Fibroblast of lung (primary cell): ENCODE measurements at regions not wholly inside any gene's neighbourhood (a gene's known extent, or its start where the extent isn't known, plus 50 kb on each side); places are given as distances from the start of the nearest gene placed in this dataset.

Experiments
- DNase-seq, 2 donors: peaks; one replicate each; pipeline versions ENCODE4 v3.0.0 to v3.0.0-alpha.2; 2010; ENCODE audit warnings: low read depth in 2 of 2
- H2AFZ ChIP-seq: 2 replicates; pipeline ENCODE4 v1.5.1; 2012; ENCODE audit warnings: low read length, control low read depth, inconsistent platforms
- H3K27ac ChIP-seq: 2 replicates; pipeline ENCODE4 v1.5.1; 2011; ENCODE audit warnings: low read length, control low read depth; ENCODE audit not compliant: insufficient read depth
- H3K27me3 ChIP-seq: 2 replicates; pipeline ENCODE4 v1.5.1; 2011; ENCODE audit warnings: mild to moderate bottlenecking, low read length; ENCODE audit not compliant: control insufficient read depth, insufficient read depth
- H3K36me3 ChIP-seq: 2 replicates; pipeline ENCODE4 v1.5.1; 2011; ENCODE audit warnings: low read length; ENCODE audit not compliant: control insufficient read depth, insufficient read depth
- H3K4me1 ChIP-seq: 2 replicates; pipeline ENCODE4 v1.5.1; 2011; ENCODE audit warnings: low read length; ENCODE audit not compliant: control insufficient read depth, insufficient read depth; ENCODE audit errors: extremely low read depth
- H3K4me2 ChIP-seq: 2 replicates; pipeline ENCODE4 v1.5.1; 2011; ENCODE audit warnings: low read length, control low read depth; ENCODE audit not compliant: insufficient read depth; ENCODE audit errors: extremely low read depth
- H3K4me3 ChIP-seq, 4 experiments: fragments of 200-600 bp in 1 of 4; sonication (generic) in 1 of 4; replicated peaks in 1 of 4; 2 replicates each; pipeline ENCODE4 v1.5.1; 2011 to 2016; ENCODE audit warnings: low read length in 4 of 4, low read depth in 3 of 4, mild to moderate bottlenecking in 3 of 4, control low read depth in 2 of 4, inconsistent platforms in 1 of 4, mixed read lengths in 1 of 4; ENCODE audit not compliant: insufficient read depth in 1 of 4; ENCODE audit errors: control extremely low read depth in 1 of 4
- H3K79me2 ChIP-seq: 2 replicates; pipeline ENCODE4 v1.5.1; 2012; ENCODE audit warnings: mild to moderate bottlenecking, low read length, inconsistent platforms; ENCODE audit not compliant: control insufficient read depth, insufficient read depth
- H3K9ac ChIP-seq: 2 replicates; pipeline ENCODE4 v1.5.1; 2011; ENCODE audit warnings: mild to moderate bottlenecking, low read length, control low read depth; ENCODE audit not compliant: insufficient read depth
- H3K9me3 ChIP-seq: 2 replicates; pipeline ENCODE4 v1.5.1; 2012; ENCODE audit warnings: low read depth, low read length; ENCODE audit not compliant: control insufficient read depth, insufficient read depth
- H4K20me1 ChIP-seq: 2 replicates; pipeline ENCODE4 v1.5.1; 2011; ENCODE audit warnings: low read length; ENCODE audit not compliant: control insufficient read depth, insufficient read depth; ENCODE audit errors: extremely low read depth
- CTCF ChIP-seq, 2 donors: IDR thresholded peaks in 1 of 2; conservative IDR thresholded peaks in 1 of 2; 1 replicate in 1 of 2; 2 replicates in 1 of 2; pipeline ENCODE4 v1.5.1; 2011 to 2012; ENCODE audit warnings: low read length in 2 of 2, control low read depth in 1 of 2, inconsistent platforms in 1 of 2, low read depth in 1 of 2, mild to moderate bottlenecking in 1 of 2
- EZH2 ChIP-seq: IDR thresholded peaks from 2 replicates; pipeline ENCODE4 v1.5.1; 2012; ENCODE audit warnings: low read length, control low read depth, mild to moderate bottlenecking; ENCODE audit errors: missing control alignments

GRCh38 chr4:10803713-10804343 lies 119.3 kb upstream of the CLNK start:
- TF ChIP-seq CTCF (conservative IDR thresholded peaks at IDR 0.05 in 1 of 2, IDR thresholded peaks at IDR 0.05 in 1 of 2; ENCODE audit: low read depth in 1 of 2, low read length in 2 of 2) (no peak), EZH2 (no peak)
- Histone ChIP-seq H3K4me1 (no peaks in the 10 kb centered on the region), H3K27me3 (no peaks in the 10 kb centered on the region), H3K27ac (no peak overlapping the region), H3K36me3 (no peaks in the 10 kb centered on the region), H2AFZ (no peak overlapping the region), H3K79me2 (no peaks in the 10 kb centered on the region), H4K20me1 (no peaks in the 10 kb centered on the region), H3K9ac (no peak overlapping the region), H3K9me3 (no peaks in the 10 kb centered on the region), H3K4me3 (no peak overlapping the region), H3K4me2 (no peak overlapping the region)
- DNase-seq, result peak in 1 of 2 donors; percentile 41

- DNase-seq, result no peak
- no peak overlapping the region for H3K9ac ChIP-seq
- TF ChIP-seq EZH2, result no peak
- TF ChIP-seq CTCF (conservative IDR thresholded peaks at IDR 0.05 in 1 of 2, IDR thresholded peaks at IDR 0.05 in 1 of 2; ENCODE audit: low read depth in 1 of 2, low read length in 2 of 2), result no peak
- H3K27ac ChIP-seq, result no peak overlapping the region
- H2AFZ ChIP-seq, result no peak overlapping the region
- H4K20me1 ChIP-seq, result no peaks in the 10 kb centered on the region
- H3K4me2 ChIP-seq, result no peak overlapping the region
- H3K9me3 ChIP-seq, result no peaks in the 10 kb centered on the region
- no peaks in the 10 kb centered on the region for H3K79me2 ChIP-seq
- no peak overlapping the region for H3K4me3 ChIP-seq
- H3K4me1 ChIP-seq, result peaks cover 4% of the 10 kb centered on the region
- H3K36me3 ChIP-seq, result no peaks in the 10 kb centered on the region
- H3K27me3 ChIP-seq, result no peaks in the 10 kb centered on the region
Measured at GRCh38 chr4:10787365-10787764, 102.8 kb upstream of the CLNK start.

GRCh38 chr4:10784621-10785020 lies 100.1 kb upstream of the CLNK start:
- no peak overlapping the region for H3K4me3 ChIP-seq
- no peak overlapping the region for H3K4me2 ChIP-seq
- no peak overlapping the region for H3K27ac ChIP-seq
- no peaks in the 10 kb centered on the region for H3K9me3 ChIP-seq
- H2AFZ ChIP-seq, result no peak overlapping the region
- DNase-seq, result no peak
- no peaks in the 10 kb centered on the region for H3K79me2 ChIP-seq
- no peak overlapping the region for H3K9ac ChIP-seq
- H3K36me3 ChIP-seq, result no peaks in the 10 kb centered on the region
- H4K20me1 ChIP-seq, result no peaks in the 10 kb centered on the region
- TF ChIP-seq CTCF (conservative IDR thresholded peaks at IDR 0.05 in 1 of 2, IDR thresholded peaks at IDR 0.05 in 1 of 2; ENCODE audit: low read depth in 1 of 2, low read length in 2 of 2) (no peak), EZH2 (no peak)
- peaks cover 4% of the 10 kb centered on the region for H3K4me1 ChIP-seq
- H3K27me3 ChIP-seq, result no peaks in the 10 kb centered on the region
